T1000 (cell line): ENCODE measurements at regions not wholly inside any gene's neighbourhood (a gene's known extent, or its start where the extent isn't known, plus 50 kb on each side); places are given as distances from the start of the nearest gene placed in this dataset.

Experiments
- DNase-seq: peaks from one replicate; lab custom pipeline; 2025; ENCODE audit warnings: mixed read lengths; lab: John Stamatoyannopoulos, UW

- DNase-seq, result no peak
Measured at GRCh38 chr5:29697278-29697677, 1496.2 kb upstream of the CDH6 start.

DNA sequence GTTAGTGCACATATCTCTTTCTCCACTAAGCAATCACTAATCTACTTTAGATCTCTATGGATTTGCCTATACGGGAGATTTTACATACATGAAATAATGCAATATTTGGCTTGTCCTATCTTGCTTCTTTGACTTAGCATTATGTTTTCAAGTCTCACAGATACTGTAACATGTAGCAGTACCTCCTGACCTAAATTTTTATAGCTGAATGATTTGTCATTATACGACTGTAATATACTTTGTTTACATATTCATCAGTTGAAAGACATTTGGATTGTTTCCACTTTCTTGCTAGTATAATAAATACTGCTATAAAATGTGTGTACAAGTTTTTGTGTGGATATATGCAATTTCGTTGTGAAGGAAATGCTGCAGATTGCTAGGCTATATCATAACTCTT is 1520.8 kb upstream of the CDH6 start:
- no peak for DNase-seq

- DNase-seq, result no peak
Measured at GRCh38 chr5:29662876-29663275, 1530.6 kb upstream of the CDH6 start.

- DNase-seq, result no peak
Measured at GRCh38 chr5:29654954-29655353, 1538.5 kb upstream of the CDH6 start.

DNA sequence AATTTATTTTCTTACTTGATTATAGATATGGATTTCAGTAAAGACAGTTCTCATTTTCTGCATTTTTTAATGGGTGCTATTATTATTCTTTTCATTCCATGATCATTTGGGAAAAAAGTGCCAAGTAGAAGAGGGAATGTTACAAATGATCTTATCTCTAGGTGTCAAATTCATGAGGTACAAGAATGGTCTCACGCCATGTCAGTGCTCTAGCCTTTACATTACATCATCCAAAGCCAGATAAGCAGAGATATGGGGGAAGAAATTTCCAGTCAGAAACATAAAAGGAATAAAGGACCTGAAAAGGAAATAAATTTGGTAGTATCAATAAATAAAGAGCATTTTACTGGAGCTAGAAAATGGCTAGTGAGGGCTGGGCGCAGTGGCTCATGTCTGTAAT is 1544.2 kb upstream of the CDH6 start:
- no peak for DNase-seq

GRCh38 chr5:29642601-29643000 is 1550.9 kb upstream of the CDH6 start:
- DNase-seq, result no peak

DNA sequence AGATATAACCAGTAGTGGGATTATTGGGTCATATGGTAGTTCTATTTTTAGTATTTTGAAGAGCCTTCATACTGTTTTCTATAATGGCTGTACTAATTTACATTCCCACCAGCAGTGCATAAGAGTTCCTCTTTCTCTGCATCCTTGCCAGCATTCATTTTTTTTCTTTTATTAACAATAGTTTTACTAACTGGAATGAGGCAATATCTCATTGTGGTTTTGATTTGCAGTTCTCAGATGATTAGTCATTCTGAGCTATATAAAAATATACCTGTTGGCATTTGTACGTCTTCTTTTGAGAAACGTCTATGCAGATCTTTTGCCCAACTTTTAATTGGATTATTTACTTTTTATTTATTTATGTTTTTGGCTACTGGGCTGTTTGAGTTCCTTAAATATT is 1579.3 kb upstream of the CDH6 start:
- no peak for DNase-seq

- DNase-seq, result no peak
Measured at GRCh38 chr5:29588236-29588635, 1605.2 kb upstream of the CDH6 start.

DNA sequence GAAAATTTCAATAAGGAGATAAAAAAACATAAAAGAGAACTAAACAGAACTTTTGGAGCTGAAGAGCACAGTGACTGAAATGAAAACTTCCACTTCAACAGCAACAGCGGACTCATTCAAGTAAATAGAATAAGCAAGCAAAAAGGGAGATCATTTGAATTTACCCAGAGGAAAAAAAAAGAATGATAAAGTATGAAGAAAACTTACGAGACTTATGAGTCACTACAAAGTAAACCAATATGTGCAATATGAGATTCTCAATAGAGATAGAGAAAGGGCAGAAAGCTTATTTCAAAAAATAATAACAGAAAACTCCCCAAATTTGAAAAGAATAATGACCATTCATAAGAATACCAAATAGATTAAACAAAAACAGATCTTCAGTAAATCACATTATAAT is 1605.7 kb upstream of the CDH6 start:
- DNase-seq, result no peak

DNA sequence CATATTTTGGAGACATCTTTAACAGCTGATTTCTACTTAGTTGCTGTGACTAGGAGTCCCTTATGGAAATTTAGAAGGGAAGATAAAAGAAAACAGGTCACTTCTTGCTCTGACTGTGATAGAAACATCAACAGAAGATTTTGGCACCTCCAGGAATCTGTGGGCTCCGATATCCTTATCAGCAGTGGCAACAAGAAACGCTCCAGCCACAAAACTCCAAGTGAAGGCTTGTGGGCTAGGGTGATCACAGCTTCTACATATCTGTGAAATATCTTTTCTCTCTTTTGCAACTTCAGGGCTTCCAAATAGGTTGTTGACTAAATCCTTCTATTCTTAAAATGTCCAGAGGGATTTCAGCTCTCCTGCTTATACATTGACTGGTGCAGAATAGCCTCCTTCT is 1625.5 kb upstream of the CDH6 start:
- DNase-seq, result no peak

DNA sequence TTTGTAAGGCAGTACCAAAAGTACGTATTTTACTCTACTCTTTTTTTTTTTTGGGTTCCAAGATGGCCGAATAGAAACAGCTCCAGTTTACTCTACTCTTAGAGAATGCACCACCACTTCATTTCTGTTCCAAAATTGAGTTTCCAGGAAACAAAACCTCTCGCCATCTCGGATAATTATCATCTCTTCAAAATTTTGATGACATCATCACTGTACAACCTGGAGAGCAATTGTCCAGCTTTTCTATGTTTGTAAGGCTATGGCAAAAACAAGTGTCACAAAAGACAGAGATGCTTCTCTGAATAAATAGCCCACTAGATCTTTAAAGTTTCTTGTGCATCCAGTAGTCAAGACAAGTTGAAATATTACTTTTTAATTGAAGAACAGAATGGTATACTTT is 1631.9 kb upstream of the CDH6 start:
- DNase-seq, result no peak

- no peak for DNase-seq
Measured at GRCh38 chr5:29550523-29550922, 1643.0 kb upstream of the CDH6 start.

DNA sequence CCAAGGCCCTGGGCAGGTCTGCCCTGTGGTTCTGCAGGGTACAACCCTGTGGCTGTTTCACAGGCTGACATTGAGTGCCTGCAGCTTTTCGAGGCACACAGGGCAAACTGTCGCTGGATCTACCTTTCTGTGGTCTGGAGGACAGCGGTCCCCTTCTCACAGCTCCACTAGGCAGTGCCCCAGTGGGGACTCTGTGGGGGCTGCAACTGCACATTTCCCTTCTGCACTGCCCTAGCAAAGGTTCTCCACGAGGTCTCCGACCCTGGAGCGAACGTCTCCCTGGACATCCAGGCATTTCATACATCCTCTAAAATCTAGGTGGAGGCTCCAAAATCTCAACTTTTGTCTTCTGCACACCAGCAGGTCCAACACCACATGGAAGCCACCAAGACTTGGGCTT is 1645.2 kb upstream of the CDH6 start:
- DNase-seq, result no peak

DNA sequence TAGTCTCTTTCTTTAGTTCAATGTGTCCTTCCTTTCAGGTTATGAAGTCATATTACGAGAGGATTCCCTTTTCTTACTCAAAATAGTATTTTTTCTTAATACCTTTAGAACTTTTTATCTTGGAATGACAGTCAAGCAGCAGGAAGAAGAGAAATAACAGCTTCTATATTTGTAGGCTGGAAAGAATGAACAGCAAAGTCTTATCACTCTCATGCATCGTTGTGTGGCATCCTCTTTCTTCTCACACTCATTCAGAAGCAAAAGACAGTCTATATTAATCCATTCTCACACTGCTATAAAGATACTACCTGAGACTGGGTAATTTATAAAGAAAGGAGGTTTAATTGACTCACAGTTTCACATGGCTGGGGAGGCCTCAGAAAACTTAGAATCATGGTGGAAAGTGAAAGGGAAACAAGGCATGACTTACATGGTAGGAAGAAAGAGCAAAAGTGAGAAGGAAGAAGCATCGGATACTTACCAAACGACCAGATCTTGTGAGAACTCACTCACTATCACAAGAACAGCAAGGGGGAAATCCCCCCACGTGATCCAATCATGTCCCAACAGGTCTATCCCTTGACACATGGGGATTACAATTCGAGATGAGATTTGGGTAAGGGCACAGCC is 1646.1 kb upstream of the CDH6 start:
- DNase-seq, result no peak

- no peak for DNase-seq
Measured at GRCh38 chr5:29543501-29543900, 1650.0 kb upstream of the CDH6 start.

GRCh38 chr5:29524227-29524626 is 1669.3 kb upstream of the CDH6 start:
- no peak for DNase-seq

DNA sequence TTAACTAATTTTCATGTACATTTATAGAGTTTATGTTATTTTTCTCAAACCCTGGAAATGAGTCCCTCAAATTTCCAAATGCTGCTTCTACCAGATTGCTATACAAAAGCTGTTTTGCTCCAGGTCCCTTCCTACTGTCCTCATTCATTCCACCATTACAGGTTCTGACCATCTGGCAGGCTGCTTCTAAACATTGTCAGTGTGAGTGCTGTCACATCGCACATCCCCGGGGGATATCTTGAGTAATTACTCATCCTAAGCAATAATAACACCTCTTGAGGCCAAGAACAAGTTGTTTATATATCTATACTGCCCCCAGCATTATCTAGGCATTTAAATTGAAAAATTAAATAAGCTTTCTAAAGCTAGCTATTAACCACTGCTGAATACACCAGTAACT is 1675.3 kb upstream of the CDH6 start:
- no peak for DNase-seq

DNA sequence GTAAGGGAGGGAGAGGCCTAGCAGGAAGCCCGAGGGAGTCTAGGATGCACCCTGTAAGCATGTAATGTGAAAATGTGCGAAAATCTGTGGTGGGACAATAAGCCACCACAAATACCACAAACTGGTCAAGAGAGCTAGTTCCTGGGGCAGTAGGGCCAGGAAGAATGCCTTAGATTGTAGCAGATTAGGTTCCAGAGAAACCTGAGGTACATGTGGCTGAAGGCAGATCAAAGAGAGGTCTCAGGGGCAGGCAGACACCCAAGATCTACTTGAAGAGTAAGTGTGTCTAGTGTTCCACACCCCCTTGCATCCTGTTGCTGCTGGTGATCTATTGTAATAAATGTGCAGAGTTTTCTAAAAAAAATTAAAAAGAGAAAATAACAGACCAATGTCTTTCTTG is 1677.3 kb upstream of the CDH6 start:
- no peak for DNase-seq

- no peak for DNase-seq
Measured at GRCh38 chr5:29508131-29508530, 1685.4 kb upstream of the CDH6 start.

- DNase-seq, result no peak
Measured at GRCh38 chr5:29504411-29504810, 1689.1 kb upstream of the CDH6 start.

DNA sequence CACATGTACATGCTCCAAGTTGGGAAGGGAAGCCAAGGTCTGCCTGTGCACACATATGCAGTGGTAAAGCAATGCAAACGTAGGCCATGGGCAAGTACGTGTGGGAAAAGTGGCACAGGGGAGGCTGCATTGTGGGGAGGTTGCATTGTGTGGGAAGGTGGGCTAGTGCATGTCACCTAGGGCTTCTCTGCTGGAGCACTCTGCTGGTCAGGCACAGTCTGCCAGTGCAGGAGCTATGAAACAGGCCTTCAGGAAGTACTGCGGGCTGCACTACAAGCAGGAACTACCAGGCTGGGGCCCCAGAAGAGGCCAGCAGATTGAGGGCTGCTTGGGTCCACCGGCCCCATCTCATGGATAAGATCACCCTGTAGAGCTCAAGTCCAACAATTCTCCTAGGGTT is 1694.6 kb upstream of the CDH6 start:
- no peak for DNase-seq

DNA sequence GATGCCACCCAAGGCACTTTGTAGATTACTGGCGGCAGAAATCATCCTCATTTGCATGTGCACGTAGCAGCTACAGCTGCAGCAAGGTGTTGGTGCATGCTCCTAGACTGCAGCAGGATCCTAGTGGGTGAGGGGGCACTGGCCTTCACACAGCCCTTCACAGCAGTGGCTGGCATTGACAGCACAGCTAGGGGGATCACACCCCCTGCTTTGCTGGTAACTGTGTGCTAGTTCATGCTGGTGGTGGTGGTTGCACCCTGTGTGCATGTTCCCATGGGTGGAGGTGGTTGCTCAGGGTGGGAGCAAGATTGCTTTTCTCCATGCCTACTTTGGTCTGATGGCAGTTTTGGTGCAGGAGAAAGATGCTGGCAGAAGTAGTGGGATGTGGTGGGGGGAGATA is 1695.1 kb upstream of the CDH6 start:
- DNase-seq, result no peak

GRCh38 chr5:29485333-29485732 is 1708.2 kb upstream of the CDH6 start:
- DNase-seq, result no peak

GRCh38 chr5:29469581-29469980 is 1723.9 kb upstream of the CDH6 start:
- DNase-seq, result no peak

GRCh38 chr5:29462241-29462640 is 1731.2 kb upstream of the CDH6 start:
- no peak for DNase-seq
